ENCODE measurements at regions not wholly inside any gene's neighbourhood (a gene's known extent, or its start where the extent isn't known, plus 50 kb on each side); places are given as distances from the start of the nearest gene placed in this dataset.

- TF ChIP-seq CTCF (IDR thresholded peaks at IDR 0.05; ENCODE audit: insufficient read depth, low read length, poor library complexity, severe bottlenecking), result no peak
- no peak for TF ChIP-seq EZH2phosphoT487 (conservative IDR thresholded peaks at IDR 0.05; ENCODE audit: low read length)
These were observed 105.6 kb downstream of the HNRNPLL start for GRCh38 chr2:38496927-38497669.

Measured in SU-DHL-6 (cell line).